Natural killer cell (primary cell): ENCODE measurements at regions not wholly inside any gene's neighbourhood (a gene's known extent, or its start where the extent isn't known, plus 50 kb on each side); places are given as distances from the start of the nearest gene placed in this dataset.

Experiments used
- ATAC-seq, 3 donors: fragments of 150-1000 bp in 2 of 3; fragments of 200-7000 bp in 1 of 3; cut with Tn5 transposase; 1 replicate in 1 of 3; 2 replicates in 2 of 3; pipeline ENCODE4 v1.10.0; 2021; ENCODE audit warnings: mild to moderate bottlenecking in 2 of 3, moderate library complexity in 2 of 3
- DNase-seq, 2 donors: peaks; one replicate each; pipeline versions ENCODE4 v3.0.0 to v3.0.0-alpha.2; 2013 to 2021; ENCODE audit warnings: mixed read lengths in 1 of 2
- H3K27ac ChIP-seq: one replicate; pipeline ENCODE4 v1.5.1; 2013; ENCODE audit warnings: mild to moderate bottlenecking, low read length
- H3K27me3 ChIP-seq: one replicate; pipeline ENCODE4 v1.6.1; 2013; ENCODE audit warnings: low read length; ENCODE audit not compliant: control insufficient read depth, insufficient read depth
- H3K36me3 ChIP-seq: one replicate; pipeline ENCODE4 v1.6.1; 2013; ENCODE audit warnings: low read length; ENCODE audit not compliant: control insufficient read depth, insufficient read depth
- H3K4me1 ChIP-seq: one replicate; pipeline ENCODE4 v1.6.1; 2013; ENCODE audit warnings: low read length; ENCODE audit not compliant: control insufficient read depth, insufficient read depth
- H3K4me3 ChIP-seq: one replicate; pipeline ENCODE4 v1.5.1; 2013; ENCODE audit warnings: low read length
- H3K9me3 ChIP-seq: one replicate; pipeline ENCODE4 v1.6.1; 2013; ENCODE audit warnings: low read length; ENCODE audit not compliant: control insufficient read depth, insufficient read depth
- H3K27ac Mint-ChIP-seq, 2 donors: one replicate each; pipeline ENCODE4 v1.8.0; 2022; ENCODE audit warnings: mild to moderate bottlenecking in 2 of 2, mixed read lengths in 2 of 2, moderate library complexity in 1 of 2
- H3K27me3 Mint-ChIP-seq, 2 donors: one replicate each; pipeline ENCODE4 v1.8.0; 2022; ENCODE audit warnings: low read depth in 2 of 2, mixed read lengths in 2 of 2
- H3K36me3 Mint-ChIP-seq: one replicate; pipeline ENCODE4 v1.8.0; 2022; ENCODE audit warnings: mixed read lengths
- H3K4me1 Mint-ChIP-seq, 2 donors: one replicate each; pipeline ENCODE4 v1.8.0; 2022; ENCODE audit warnings: mixed read lengths in 2 of 2
- H3K4me3 Mint-ChIP-seq: one replicate; pipeline ENCODE4 v1.8.0; 2022; ENCODE audit warnings: mild to moderate bottlenecking, moderate library complexity, mixed read lengths
- H3K9me3 Mint-ChIP-seq, 2 donors: one replicate each; pipeline ENCODE4 v1.8.0; 2022; ENCODE audit warnings: mixed read lengths in 2 of 2
- WGBS: methylation state at CpG from one replicate; pipeline ENCODE4 v1.1.7; 2013; ENCODE audit warnings: missing lambda C conversion rate; ENCODE audit not compliant: insufficient coverage; 5-methylcytosine and 5-hydroxymethylcytosine counted together
- intact Hi-C: fragments of 100-400 bp; cut with micrococcal nuclease; formaldehyde crosslinking; loops from one replicate; pipeline ENCODE4 v1.14.2; 2022
- TF ChIP-seq, protein P1 (sequence below): fragments of 200-600 bp; IDR thresholded peaks from one replicate; pipeline ENCODE4 v1.8.0; 2022; ENCODE audit warnings: antibody characterized with exemption

DNA sequence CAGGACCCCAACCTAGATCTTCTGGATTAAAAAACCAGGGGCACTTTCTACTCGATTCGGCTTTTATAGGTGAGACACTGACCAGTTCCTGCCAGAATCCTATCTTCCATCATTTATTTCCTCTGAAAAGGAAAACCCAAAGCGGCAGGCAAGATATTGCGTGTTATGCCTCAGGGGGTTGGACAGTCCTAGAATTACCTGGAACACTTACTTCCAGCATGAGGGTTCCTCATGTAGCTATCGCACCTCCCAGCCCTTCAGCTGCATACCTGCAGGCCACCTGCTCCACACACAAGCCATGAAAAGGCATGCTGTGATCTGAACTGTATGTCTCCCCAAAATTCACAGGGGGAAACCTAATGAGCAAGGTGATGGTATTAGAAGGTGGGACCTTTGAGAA lies 58.3 kb upstream of the DLG1 start:
- peaks cover 6% of the 10 kb centered on the region for H3K9me3 ChIP-seq
- TF ChIP-seq, protein P1, sequence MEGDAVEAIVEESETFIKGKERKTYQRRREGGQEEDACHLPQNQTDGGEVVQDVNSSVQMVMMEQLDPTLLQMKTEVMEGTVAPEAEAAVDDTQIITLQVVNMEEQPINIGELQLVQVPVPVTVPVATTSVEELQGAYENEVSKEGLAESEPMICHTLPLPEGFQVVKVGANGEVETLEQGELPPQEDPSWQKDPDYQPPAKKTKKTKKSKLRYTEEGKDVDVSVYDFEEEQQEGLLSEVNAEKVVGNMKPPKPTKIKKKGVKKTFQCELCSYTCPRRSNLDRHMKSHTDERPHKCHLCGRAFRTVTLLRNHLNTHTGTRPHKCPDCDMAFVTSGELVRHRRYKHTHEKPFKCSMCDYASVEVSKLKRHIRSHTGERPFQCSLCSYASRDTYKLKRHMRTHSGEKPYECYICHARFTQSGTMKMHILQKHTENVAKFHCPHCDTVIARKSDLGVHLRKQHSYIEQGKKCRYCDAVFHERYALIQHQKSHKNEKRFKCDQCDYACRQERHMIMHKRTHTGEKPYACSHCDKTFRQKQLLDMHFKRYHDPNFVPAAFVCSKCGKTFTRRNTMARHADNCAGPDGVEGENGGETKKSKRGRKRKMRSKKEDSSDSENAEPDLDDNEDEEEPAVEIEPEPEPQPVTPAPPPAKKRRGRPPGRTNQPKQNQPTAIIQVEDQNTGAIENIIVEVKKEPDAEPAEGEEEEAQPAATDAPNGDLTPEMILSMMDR: no peak
- H3K36me3 ChIP-seq: no peaks in the 10 kb centered on the region
- H3K4me1 Mint-ChIP-seq: no peaks in the 10 kb centered on the region
- H3K27me3 Mint-ChIP-seq: peaks cover 6 to 7% of the 10 kb centered on the region in 2 donors
- no peaks in the 10 kb centered on the region for H3K27me3 ChIP-seq
- no peak overlapping the region for H3K27ac ChIP-seq
- no peak overlapping the region for H3K4me3 ChIP-seq
- WGBS: 94% methylated on average over 5 of the region's 5 CpGs
- no peak overlapping the region for H3K27ac Mint-ChIP-seq
- intact Hi-C loops: no loop called here
- DNase-seq: no peak
- no peak overlapping the region for H3K4me3 Mint-ChIP-seq
- ATAC-seq: no peak
- H3K4me1 ChIP-seq: no peaks in the 10 kb centered on the region
- peaks cover 3% of the 10 kb centered on the region in 2 donors for H3K9me3 Mint-ChIP-seq
- no peaks in the 10 kb centered on the region for H3K36me3 Mint-ChIP-seq

DNA sequence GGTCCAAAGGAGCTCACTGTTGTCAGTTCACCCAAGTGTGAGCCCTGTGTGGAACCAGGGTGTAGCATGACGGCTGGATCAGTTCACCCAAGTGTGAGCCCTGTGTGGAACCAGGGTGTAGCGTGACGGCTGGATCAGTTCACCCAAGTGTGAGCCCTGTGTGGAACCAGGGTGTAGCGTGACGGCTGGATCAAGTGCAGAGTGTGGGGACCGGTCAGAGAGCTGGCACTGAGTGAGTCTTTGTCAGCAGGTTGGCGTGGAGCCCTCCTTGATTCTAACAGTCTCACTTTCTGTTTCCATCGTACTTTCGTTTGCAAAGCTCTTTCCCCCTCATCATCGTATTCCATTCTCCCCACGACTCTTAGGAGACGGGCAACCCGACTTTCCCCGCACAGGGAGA lies 57.9 kb upstream of the DLG1 start:
- Mint-ChIP-seq H3K36me3 (no peaks in the 10 kb centered on the region), H3K4me3 (no peak overlapping the region), H3K9me3 (peaks cover 3% of the 10 kb centered on the region in 2 donors), H3K27ac (no peak overlapping the region), H3K27me3 (peaks cover 4 to 6% of the 10 kb centered on the region in 2 donors), H3K4me1 (no peaks in the 10 kb centered on the region)
- ATAC-seq: no peak
- intact Hi-C loops: no loop called here
- Histone ChIP-seq H3K36me3 (no peaks in the 10 kb centered on the region), H3K4me3 (no peak overlapping the region), H3K27ac (no peak overlapping the region), H3K9me3 (peaks cover 6% of the 10 kb centered on the region), H3K27me3 (no peaks in the 10 kb centered on the region), H3K4me1 (no peaks in the 10 kb centered on the region)
- TF ChIP-seq, protein P1: no peak
- 88% methylated on average over 12 of the region's 14 CpGs for WGBS
- DNase-seq: no peak

DNA sequence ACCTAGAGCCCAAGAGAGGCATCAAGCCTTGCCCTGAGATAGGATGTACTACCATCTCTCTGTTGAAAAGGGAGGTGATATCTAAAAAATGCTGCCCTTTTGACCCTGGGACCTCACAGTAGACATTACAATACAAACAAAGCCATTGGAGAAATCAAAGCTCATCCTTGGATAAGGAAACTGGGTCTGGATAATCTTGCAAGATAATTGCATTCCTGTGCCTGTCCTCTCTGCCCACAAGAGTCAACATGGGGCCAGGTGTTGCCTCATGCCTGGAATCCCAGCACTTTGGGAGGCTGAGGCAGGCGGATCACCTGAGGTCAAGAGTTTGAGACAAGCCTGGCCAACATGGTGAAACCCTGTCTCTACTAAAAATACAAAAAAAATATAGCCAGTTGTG lies 57.3 kb upstream of the DLG1 start:
- Histone ChIP-seq H3K4me3 (no peak overlapping the region), H3K27ac (no peak overlapping the region), H3K27me3 (no peaks in the 10 kb centered on the region), H3K4me1 (no peaks in the 10 kb centered on the region), H3K9me3 (peaks cover 6% of the 10 kb centered on the region), H3K36me3 (no peaks in the 10 kb centered on the region)
- WGBS: 75% methylated on average over 1 of the region's 1 CpG
- TF ChIP-seq, protein P1: no peak
- no peak overlapping the region for H3K27ac Mint-ChIP-seq
- intact Hi-C loops: no loop called here
- no peaks in the 10 kb centered on the region for H3K4me1 Mint-ChIP-seq
- peaks cover 3% of the 10 kb centered on the region in 2 donors for H3K9me3 Mint-ChIP-seq
- ATAC-seq: no peak
- no peak for DNase-seq
- H3K27me3 Mint-ChIP-seq: peaks cover 0 to 6% of the 10 kb centered on the region in 2 donors
- no peak overlapping the region for H3K4me3 Mint-ChIP-seq
- H3K36me3 Mint-ChIP-seq: no peaks in the 10 kb centered on the region

DNA sequence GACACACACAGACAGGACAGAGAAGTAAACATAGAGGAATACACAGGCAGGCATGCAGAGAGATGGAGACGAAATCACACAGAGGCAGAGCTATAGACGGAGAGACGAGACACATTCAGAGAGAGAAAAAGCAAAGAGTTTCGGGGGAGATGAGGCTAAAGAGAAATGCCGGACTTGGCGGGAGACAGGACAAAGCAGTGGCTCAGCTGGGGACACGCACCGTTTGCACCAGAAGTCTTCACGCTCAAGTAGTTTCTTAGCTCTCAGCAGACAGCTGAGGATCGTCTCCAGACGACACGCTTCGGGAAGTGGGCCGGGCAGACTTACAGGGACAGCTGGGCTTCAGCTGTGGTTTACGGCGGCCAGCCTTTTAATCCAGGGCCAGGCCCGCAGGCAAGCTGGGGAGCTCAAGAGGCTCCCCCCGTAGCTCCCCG lies 56.2 kb upstream of the DLG1 start:
- H3K27me3 Mint-ChIP-seq: peaks cover 0 to 6% of the 10 kb centered on the region in 2 donors
- Histone ChIP-seq H3K36me3 (no peaks in the 10 kb centered on the region), H3K4me3 (no peak overlapping the region)

More for the DNA sequence above, 56.2 kb upstream of the DLG1 start:
- DNase-seq: no peak
- ATAC-seq: no peak
- Histone ChIP-seq H3K27me3 (no peaks in the 10 kb centered on the region), H3K4me1 (no peaks in the 10 kb centered on the region), H3K9me3 (peaks cover 3% of the 10 kb centered on the region), H3K27ac (no peak overlapping the region)
- intact Hi-C loops: no loop called here
- WGBS: 69% methylated on average over 19 of the region's 19 CpGs
- no peaks in the 10 kb centered on the region for H3K4me1 Mint-ChIP-seq
- H3K27ac Mint-ChIP-seq: no peak overlapping the region
- no peaks in the 10 kb centered on the region for H3K36me3 Mint-ChIP-seq
- H3K4me3 Mint-ChIP-seq: no peak overlapping the region
- H3K9me3 Mint-ChIP-seq: peaks cover 3% of the 10 kb centered on the region in 2 donors
- TF ChIP-seq, protein P1: no peak
